Ascending aorta (tissue), 2 donors: ENCODE measurements at regions not wholly inside any gene's neighbourhood (a gene's known extent, or its start where the extent isn't known, plus 50 kb on each side); places are given as distances from the start of the nearest gene placed in this dataset.

Experiments used
- DNase-seq, 2 donors: peaks; one replicate each; pipeline ENCODE4 v3.0.0-alpha.2; 2019; ENCODE audit warnings: low spot score in 2 of 2
- H3K27ac ChIP-seq, 2 donors: fragments of 200-600 bp; sonication (generic); one replicate each; pipeline ENCODE4 v1.5.1; 2016 to 2017; ENCODE audit warnings: mild to moderate bottlenecking in 1 of 2
- H3K27me3 ChIP-seq: fragments of 200-600 bp; sonication (generic); one replicate; pipeline ENCODE4 v1.5.1; 2017
- H3K36me3 ChIP-seq, 2 donors: fragments of 200-600 bp; sonication (generic); one replicate each; pipeline ENCODE4 v1.5.1; 2016
- H3K4me1 ChIP-seq, 2 donors: fragments of 200-600 bp; sonication (generic); one replicate each; pipeline ENCODE4 v1.5.1; 2016 to 2017; ENCODE audit warnings: mild to moderate bottlenecking in 1 of 2
- H3K4me3 ChIP-seq, 2 donors: fragments of 200-600 bp; sonication (generic); one replicate each; pipeline ENCODE4 v1.5.1; 2016 to 2017; ENCODE audit warnings: mild to moderate bottlenecking in 1 of 2
- H3K9me3 ChIP-seq, 2 donors: fragments of 200-600 bp; sonication (generic); one replicate each; pipeline ENCODE4 v1.5.1; 2016
- CTCF ChIP-seq, 3 experiments: fragments of 200-600 bp in 2 of 3; fragments of 450-650 bp in 1 of 3; sonication (generic) in 2 of 3; IDR thresholded peaks; one replicate each; pipeline ENCODE4 v1.5.1; 2016 to 2019; ENCODE audit warnings: antibody characterized with exemption in 3 of 3, mild to moderate bottlenecking in 1 of 3, moderate library complexity in 1 of 3
- intact Hi-C: fragments of 100-400 bp; cut with DNase I; formaldehyde crosslinking; loops from one replicate; pipeline ENCODE4 v1.15.1; 2023

- intact Hi-C loops = no loop called here
- Histone ChIP-seq H3K27ac (no peak overlapping the region), H3K9me3 (no peaks in the 10 kb centered on the region), H3K4me1 (no peaks in the 10 kb centered on the region), H3K27me3 (no peaks in the 10 kb centered on the region), H3K4me3 (no peak overlapping the region), H3K36me3 (no peaks in the 10 kb centered on the region)
- no peak for TF ChIP-seq CTCF (IDR thresholded peaks at IDR 0.05)
- no peak for DNase-seq
These were observed 342.1 kb downstream of the TLE4 start for GRCh38 chr9:79913867-79914266.

- intact Hi-C loops = no loop called here
- no peaks in the 10 kb centered on the region for H3K27me3 ChIP-seq
- no peaks in the 10 kb centered on the region for H3K4me1 ChIP-seq
- H3K4me3 ChIP-seq = no peak overlapping the region
- no peaks in the 10 kb centered on the region for H3K36me3 ChIP-seq
- H3K9me3 ChIP-seq = no peaks in the 10 kb centered on the region
- TF ChIP-seq CTCF (IDR thresholded peaks at IDR 0.05) = no peak
- no peak for DNase-seq
- H3K27ac ChIP-seq = no peak overlapping the region
These were observed 340.7 kb downstream of the TLE4 start for GRCh38 chr9:79912318-79913070.

GRCh38 chr9:79911724-79912123 lies 340.0 kb downstream of the TLE4 start:
- DNase-seq = no peak
- Histone ChIP-seq H3K4me1 (no peaks in the 10 kb centered on the region), H3K27ac (no peak overlapping the region), H3K36me3 (no peaks in the 10 kb centered on the region), H3K27me3 (no peaks in the 10 kb centered on the region), H3K4me3 (no peak overlapping the region), H3K9me3 (no peaks in the 10 kb centered on the region)
- TF ChIP-seq CTCF (IDR thresholded peaks at IDR 0.05) = no peak
- intact Hi-C loops = no loop called here

- no peaks in the 10 kb centered on the region for H3K27me3 ChIP-seq
- DNase-seq = no peak
- no peaks in the 10 kb centered on the region for H3K4me1 ChIP-seq
- intact Hi-C loops = no loop called here
- H3K27ac ChIP-seq = no peak overlapping the region
- no peak overlapping the region for H3K4me3 ChIP-seq
- no peaks in the 10 kb centered on the region for H3K36me3 ChIP-seq
- TF ChIP-seq CTCF (IDR thresholded peaks at IDR 0.05) = no peak
- H3K9me3 ChIP-seq = no peaks in the 10 kb centered on the region
These were observed 331.2 kb downstream of the TLE4 start for GRCh38 chr9:79902825-79903600.

GRCh38 chr9:79900754-79901153 lies 329.0 kb downstream of the TLE4 start:
- no peak for TF ChIP-seq CTCF (IDR thresholded peaks at IDR 0.05)
- DNase-seq = no peak
- H3K27me3 ChIP-seq = no peaks in the 10 kb centered on the region
- intact Hi-C loops = no loop called here
- H3K9me3 ChIP-seq = no peaks in the 10 kb centered on the region
- H3K4me1 ChIP-seq = no peaks in the 10 kb centered on the region
- H3K4me3 ChIP-seq = no peak overlapping the region
- H3K27ac ChIP-seq = no peak overlapping the region
- no peaks in the 10 kb centered on the region for H3K36me3 ChIP-seq
